ENCODE measurements at regions not wholly inside any gene's neighbourhood (a gene's known extent, or its start where the extent isn't known, plus 50 kb on each side); places are given as distances from the start of the nearest gene placed in this dataset.

- TF ChIP-seq CTCF (IDR thresholded peaks at IDR 0.05) (no peak), EZH2 (IDR thresholded peaks at IDR 0.05) (no peak), EZH2phosphoT487 (IDR thresholded peaks at IDR 0.05) (no peak)
Observed at GRCh38 chr20:19067986-19068385, 144.5 kb upstream of the SLC24A3 start.
